HCT116 (cell line): ENCODE measurements at regions not wholly inside any gene's neighbourhood (a gene's known extent, or its start where the extent isn't known, plus 50 kb on each side); places are given as distances from the start of the nearest gene placed in this dataset.

Experiments used
- CEBPB ChIP-seq: IDR thresholded peaks from 2 replicates; pipeline ENCODE4 v1.6.1; 2012; ENCODE audit warnings: low read depth
- EZH2 ChIP-seq: fragments of 200-600 bp; sonication (generic); IDR thresholded peaks from 2 replicates; pipeline ENCODE4 v1.6.1; 2017; ENCODE audit warnings: antibody characterized with exemption, mixed run types
- MAX ChIP-seq: IDR thresholded peaks from 2 replicates; pipeline ENCODE4 v1.6.1; 2012

DNA sequence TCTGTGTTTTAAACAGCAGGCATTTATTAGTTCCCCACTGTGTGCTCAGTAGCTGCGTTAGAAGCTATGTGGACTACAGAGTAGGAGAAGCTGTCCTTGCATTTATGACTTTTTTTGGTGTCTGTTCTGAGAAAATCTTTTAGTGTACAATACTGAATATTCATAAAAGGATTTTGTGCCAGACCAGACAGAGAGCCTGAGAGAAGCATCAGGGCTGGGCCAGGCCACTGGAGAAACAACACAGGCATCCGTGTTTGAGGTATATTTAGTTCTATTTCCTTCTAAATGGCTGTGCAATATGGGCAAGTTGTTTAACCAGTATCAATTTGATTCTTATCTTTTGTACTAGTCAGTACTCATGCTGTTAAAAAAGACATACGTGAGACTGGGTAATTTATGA is 182.8 kb downstream of the SH2D4B start:
- no peak for TF ChIP-seq EZH2
- TF ChIP-seq CEBPB = no peak
- TF ChIP-seq MAX = no peak
